IPS-20b (cell line): ENCODE measurements at regions not wholly inside any gene's neighbourhood (a gene's known extent, or its start where the extent isn't known, plus 50 kb on each side); places are given as distances from the start of the nearest gene placed in this dataset.

ENCODE experiments used
- H3K27ac ChIP-seq: one replicate; pipeline ENCODE4 v1.5.1; 2013; ENCODE audit warnings: low read length
- H3K27me3 ChIP-seq: 2 replicates; pipeline ENCODE4 v1.6.1; 2013; ENCODE audit warnings: mild to moderate bottlenecking, low read length, inconsistent platforms; ENCODE audit not compliant: insufficient read depth
- H3K36me3 ChIP-seq: 2 replicates; pipeline ENCODE4 v1.6.1; 2013; ENCODE audit warnings: low read depth, mild to moderate bottlenecking, inconsistent platforms, low read length, moderate library complexity; ENCODE audit not compliant: insufficient read depth
- H3K4me1 ChIP-seq: 2 replicates; pipeline ENCODE4 v1.6.1; 2013; ENCODE audit warnings: mild to moderate bottlenecking, control low read depth, inconsistent platforms, low read length, moderate library complexity; ENCODE audit not compliant: insufficient read depth
- H3K4me3 ChIP-seq: 2 replicates; pipeline ENCODE4 v1.5.1; 2013; ENCODE audit warnings: mild to moderate bottlenecking, low read length, inconsistent platforms
- H3K9ac ChIP-seq: 2 replicates; pipeline ENCODE4 v1.6.1; 2013; ENCODE audit warnings: low read depth, mild to moderate bottlenecking, inconsistent platforms, low read length, moderate library complexity
- H3K9me3 ChIP-seq: 2 replicates; pipeline ENCODE4 v1.6.1; 2013; ENCODE audit warnings: mild to moderate bottlenecking, low read depth, low read length, inconsistent platforms; ENCODE audit not compliant: insufficient read depth

- H3K4me3 ChIP-seq, result no peak overlapping the region
- no peaks in the 10 kb centered on the region for H3K36me3 ChIP-seq
- H3K27me3 ChIP-seq, result no peaks in the 10 kb centered on the region
- H3K9ac ChIP-seq, result no peak overlapping the region
- H3K9me3 ChIP-seq, result no peaks in the 10 kb centered on the region
- H3K4me1 ChIP-seq, result no peaks in the 10 kb centered on the region; the same call in 1 of the 2 replicates
- H3K27ac ChIP-seq, result no peak overlapping the region
Measured at GRCh38 chr2:13536941-13537340, 820.2 kb downstream of the TRIB2 start.

- H3K4me3 ChIP-seq, result no peak overlapping the region
- no peak overlapping the region for H3K27ac ChIP-seq
- H3K36me3 ChIP-seq, result no peaks in the 10 kb centered on the region
- no peak overlapping the region for H3K9ac ChIP-seq
- no peaks in the 10 kb centered on the region; the same call in 1 of the 2 replicates for H3K4me1 ChIP-seq
- H3K9me3 ChIP-seq, result no peaks in the 10 kb centered on the region
- no peaks in the 10 kb centered on the region for H3K27me3 ChIP-seq
Measured at GRCh38 chr2:13537771-13538349, 821.1 kb downstream of the TRIB2 start.

- Histone ChIP-seq H3K36me3 (no peaks in the 10 kb centered on the region), H3K9ac (no peak overlapping the region), H3K27ac (no peak overlapping the region), H3K27me3 (no peaks in the 10 kb centered on the region), H3K9me3 (no peaks in the 10 kb centered on the region), H3K4me3 (no peak overlapping the region), H3K4me1 (no peaks in the 10 kb centered on the region; the same call in 1 of the 2 replicates)
Measured at GRCh38 chr2:13539296-13539695, 822.6 kb downstream of the TRIB2 start.

GRCh38 chr2:13542061-13542460 lies 825.3 kb downstream of the TRIB2 start:
- H3K4me3 ChIP-seq, result no peak overlapping the region
- no peaks in the 10 kb centered on the region; the same call in 1 of the 2 replicates for H3K4me1 ChIP-seq
- no peaks in the 10 kb centered on the region for H3K36me3 ChIP-seq
- H3K27ac ChIP-seq, result no peak overlapping the region
- H3K9ac ChIP-seq, result no peak overlapping the region
- H3K9me3 ChIP-seq, result no peaks in the 10 kb centered on the region
- H3K27me3 ChIP-seq, result no peaks in the 10 kb centered on the region

- Histone ChIP-seq H3K27me3 (no peaks in the 10 kb centered on the region), H3K4me1 (no peaks in the 10 kb centered on the region; the same call in 1 of the 2 replicates), H3K9me3 (no peaks in the 10 kb centered on the region), H3K36me3 (no peaks in the 10 kb centered on the region), H3K27ac (no peak overlapping the region), H3K9ac (no peak overlapping the region), H3K4me3 (no peak overlapping the region)
Measured at GRCh38 chr2:13542642-13543041, 825.9 kb downstream of the TRIB2 start.

GRCh38 chr2:13543550-13543949 lies 826.8 kb downstream of the TRIB2 start:
- Histone ChIP-seq H3K36me3 (no peaks in the 10 kb centered on the region), H3K9me3 (no peaks in the 10 kb centered on the region), H3K9ac (no peak overlapping the region), H3K4me3 (no peak overlapping the region), H3K27me3 (no peaks in the 10 kb centered on the region), H3K4me1 (no peaks in the 10 kb centered on the region; the same call in 1 of the 2 replicates), H3K27ac (no peak overlapping the region)

- no peaks in the 10 kb centered on the region for H3K36me3 ChIP-seq
- H3K9ac ChIP-seq, result no peak overlapping the region
- no peaks in the 10 kb centered on the region for H3K9me3 ChIP-seq
- no peak overlapping the region for H3K4me3 ChIP-seq
- no peaks in the 10 kb centered on the region for H3K4me1 ChIP-seq
- no peaks in the 10 kb centered on the region for H3K27me3 ChIP-seq
- H3K27ac ChIP-seq, result no peak overlapping the region
Measured at GRCh38 chr2:13545320-13545719, 828.6 kb downstream of the TRIB2 start.

- no peak overlapping the region for H3K4me3 ChIP-seq
- H3K36me3 ChIP-seq, result no peaks in the 10 kb centered on the region
- H3K9ac ChIP-seq, result no peak overlapping the region
- H3K27ac ChIP-seq, result no peak overlapping the region
- H3K4me1 ChIP-seq, result no peaks in the 10 kb centered on the region
- no peaks in the 10 kb centered on the region for H3K27me3 ChIP-seq
- no peaks in the 10 kb centered on the region for H3K9me3 ChIP-seq
Measured at GRCh38 chr2:13546131-13546530, 829.4 kb downstream of the TRIB2 start.

GRCh38 chr2:13550285-13551231 lies 833.8 kb downstream of the TRIB2 start:
- Histone ChIP-seq H3K9ac (no peak overlapping the region), H3K27me3 (no peaks in the 10 kb centered on the region), H3K27ac (no peak overlapping the region), H3K4me3 (no peak overlapping the region), H3K4me1 (no peaks in the 10 kb centered on the region), H3K9me3 (no peaks in the 10 kb centered on the region), H3K36me3 (no peaks in the 10 kb centered on the region)

GRCh38 chr2:13558368-13558767 lies 841.6 kb downstream of the TRIB2 start:
- no peak overlapping the region for H3K4me3 ChIP-seq
- H3K27me3 ChIP-seq, result no peaks in the 10 kb centered on the region
- H3K9ac ChIP-seq, result no peak overlapping the region
- no peak overlapping the region for H3K27ac ChIP-seq
- H3K9me3 ChIP-seq, result no peaks in the 10 kb centered on the region
- no peaks in the 10 kb centered on the region for H3K36me3 ChIP-seq
- H3K4me1 ChIP-seq, result no peaks in the 10 kb centered on the region

GRCh38 chr2:13560322-13560721 lies 843.6 kb downstream of the TRIB2 start:
- no peaks in the 10 kb centered on the region for H3K27me3 ChIP-seq
- H3K9me3 ChIP-seq, result no peaks in the 10 kb centered on the region
- H3K4me1 ChIP-seq, result no peaks in the 10 kb centered on the region
- H3K4me3 ChIP-seq, result no peak overlapping the region
- no peak overlapping the region for H3K27ac ChIP-seq
- no peak overlapping the region for H3K9ac ChIP-seq
- H3K36me3 ChIP-seq, result no peaks in the 10 kb centered on the region

- no peaks in the 10 kb centered on the region for H3K4me1 ChIP-seq
- H3K36me3 ChIP-seq, result no peaks in the 10 kb centered on the region
- H3K9me3 ChIP-seq, result no peaks in the 10 kb centered on the region
- no peaks in the 10 kb centered on the region for H3K27me3 ChIP-seq
- H3K9ac ChIP-seq, result no peak overlapping the region
- H3K27ac ChIP-seq, result no peak overlapping the region
- H3K4me3 ChIP-seq, result no peak overlapping the region
Measured at GRCh38 chr2:13572466-13572865, 855.7 kb downstream of the TRIB2 start.
